22Rv1 (cell line): ENCODE measurements at regions not wholly inside any gene's neighbourhood (a gene's known extent, or its start where the extent isn't known, plus 50 kb on each side); places are given as distances from the start of the nearest gene placed in this dataset.

ENCODE experiments used
- ZFX ChIP-seq: fragments of 450-650 bp; IDR thresholded peaks from 2 replicates; pipeline ENCODE4 v1.6.1; 2017; ENCODE audit warnings: antibody characterized with exemption, borderline replicate concordance
- TF ChIP-seq, protein P1 (sequence below): fragments of 450-650 bp; IDR thresholded peaks from 2 replicates; pipeline ENCODE4 v1.5.1; 2017; ENCODE audit warnings: mild to moderate bottlenecking

DNA sequence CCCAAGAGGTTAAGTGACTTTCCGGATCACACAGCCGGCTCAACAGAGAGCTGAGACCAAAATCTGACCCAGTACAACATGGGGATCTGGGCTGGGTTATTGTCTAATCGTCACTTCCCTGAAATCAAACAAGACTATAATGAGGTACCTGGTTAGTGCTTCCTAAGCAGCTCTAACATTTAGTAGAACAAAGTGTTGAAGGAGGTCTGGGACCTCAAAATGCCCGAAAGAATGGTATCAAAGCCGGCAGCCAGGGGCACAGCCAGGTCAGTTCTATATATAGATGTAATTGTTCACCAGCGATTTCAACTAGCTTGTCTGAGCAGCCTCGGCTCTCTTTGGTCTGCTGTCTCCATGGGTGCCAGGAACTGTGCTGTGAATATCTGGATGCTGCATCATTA is 245.5 kb upstream of the ECI2 start:
- TF ChIP-seq, protein P1, sequence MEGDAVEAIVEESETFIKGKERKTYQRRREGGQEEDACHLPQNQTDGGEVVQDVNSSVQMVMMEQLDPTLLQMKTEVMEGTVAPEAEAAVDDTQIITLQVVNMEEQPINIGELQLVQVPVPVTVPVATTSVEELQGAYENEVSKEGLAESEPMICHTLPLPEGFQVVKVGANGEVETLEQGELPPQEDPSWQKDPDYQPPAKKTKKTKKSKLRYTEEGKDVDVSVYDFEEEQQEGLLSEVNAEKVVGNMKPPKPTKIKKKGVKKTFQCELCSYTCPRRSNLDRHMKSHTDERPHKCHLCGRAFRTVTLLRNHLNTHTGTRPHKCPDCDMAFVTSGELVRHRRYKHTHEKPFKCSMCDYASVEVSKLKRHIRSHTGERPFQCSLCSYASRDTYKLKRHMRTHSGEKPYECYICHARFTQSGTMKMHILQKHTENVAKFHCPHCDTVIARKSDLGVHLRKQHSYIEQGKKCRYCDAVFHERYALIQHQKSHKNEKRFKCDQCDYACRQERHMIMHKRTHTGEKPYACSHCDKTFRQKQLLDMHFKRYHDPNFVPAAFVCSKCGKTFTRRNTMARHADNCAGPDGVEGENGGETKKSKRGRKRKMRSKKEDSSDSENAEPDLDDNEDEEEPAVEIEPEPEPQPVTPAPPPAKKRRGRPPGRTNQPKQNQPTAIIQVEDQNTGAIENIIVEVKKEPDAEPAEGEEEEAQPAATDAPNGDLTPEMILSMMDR: no peak
- TF ChIP-seq ZFX: no peak
